CD4-positive, alpha-beta T cell (primary cell): ENCODE measurements at regions not wholly inside any gene's neighbourhood (a gene's known extent, or its start where the extent isn't known, plus 50 kb on each side); places are given as distances from the start of the nearest gene placed in this dataset.

Source experiments
- ATAC-seq: fragments of 200-7000 bp; cut with Tn5 transposase; one replicate; pipeline ENCODE4 v1.10.0; 2022; ENCODE audit warnings: mild to moderate bottlenecking; ENCODE audit not compliant: poor library complexity
- CTCF ChIA-PET: fragments of 350-600 bp; sonication (Branson Sonifier 250); formaldehyde crosslinking; loops from one replicate; lab custom pipeline; 2021; ENCODE audit warnings: antibody characterized with exemption, inconsistent platforms; lab: Charles Lee
- POLR2A ChIA-PET: fragments of 350-600 bp; sonication (Branson Sonifier 250); formaldehyde crosslinking; loops from one replicate; lab custom pipeline; 2021; ENCODE audit warnings: antibody characterized with exemption, inconsistent platforms; lab: Charles Lee
- DNase-seq, 14 experiments: peaks; one replicate each; pipeline ENCODE4 v3.0.0-alpha.2; 2013 to 2020; ENCODE audit warnings: mixed read lengths in 2 of 14
- H3K27ac ChIP-seq, 2 donors: one replicate each; pipeline versions ENCODE4 v1.5.1 to v1.7.0; 2013; ENCODE audit warnings: low read length in 2 of 2, low read depth in 1 of 2, mild to moderate bottlenecking in 1 of 2
- H3K27me3 ChIP-seq, 2 experiments: 1 replicate in 1 of 2; 2 replicates in 1 of 2; pipeline versions ENCODE4 v1.6.1 to v1.7.0; 2013; ENCODE audit warnings: low read length in 2 of 2, control low read depth in 1 of 2, mild to moderate bottlenecking in 1 of 2, moderate library complexity in 1 of 2; ENCODE audit not compliant: insufficient read depth in 2 of 2, control insufficient read depth in 1 of 2
- H3K36me3 ChIP-seq: one replicate; pipeline ENCODE4 v1.6.1; 2013; ENCODE audit warnings: low read length, control low read depth; ENCODE audit not compliant: insufficient read depth
- H3K4me1 ChIP-seq: one replicate; pipeline ENCODE4 v1.6.1; 2013; ENCODE audit warnings: low read length, control low read depth; ENCODE audit not compliant: insufficient read depth
- H3K4me3 ChIP-seq: one replicate; pipeline ENCODE4 v1.5.1; 2013; ENCODE audit warnings: mild to moderate bottlenecking, low read length, moderate library complexity
- H3K9me3 ChIP-seq, 2 experiments: 1 replicate in 1 of 2; 2 replicates in 1 of 2; pipeline versions ENCODE4 v1.6.1 to v1.7.0; 2013; ENCODE audit warnings: low read length in 2 of 2, mild to moderate bottlenecking in 2 of 2, control low read depth in 1 of 2, moderate library complexity in 1 of 2; ENCODE audit not compliant: control insufficient read depth in 1 of 2, insufficient read depth in 1 of 2
- H3K27ac Mint-ChIP-seq: one replicate; pipeline ENCODE4 v1.8.0; 2020; ENCODE audit warnings: mixed read lengths
- H3K27me3 Mint-ChIP-seq: one replicate; pipeline ENCODE4 v1.8.0; 2021; ENCODE audit warnings: mixed read lengths
- H3K36me3 Mint-ChIP-seq: one replicate; pipeline ENCODE4 v1.8.0; 2021; ENCODE audit warnings: low read depth, mixed read lengths
- H3K4me1 Mint-ChIP-seq: one replicate; pipeline ENCODE4 v1.8.0; 2021; ENCODE audit warnings: low read depth, mixed read lengths
- H3K4me3 Mint-ChIP-seq: one replicate; pipeline ENCODE4 v1.8.0; 2020; ENCODE audit warnings: mild to moderate bottlenecking, mixed read lengths
- H3K9me3 Mint-ChIP-seq: one replicate; pipeline ENCODE4 v1.8.0; 2020; ENCODE audit warnings: mixed read lengths
- CTCF ChIP-seq: fragments of 200-600 bp; IDR thresholded peaks from one replicate; pipeline ENCODE4 v1.8.0; 2022; ENCODE audit warnings: antibody characterized with exemption, mild to moderate bottlenecking
- intact Hi-C, 2 experiments: fragments of 100-400 bp; cut with DNase I in 1 of 2; cut with micrococcal nuclease in 1 of 2; formaldehyde crosslinking; loops; one replicate each; pipeline versions ENCODE4 v1.15.1 to v1.9.0; 2023 to 2025; cut with DNase I, micrococcal nuclease

DNA sequence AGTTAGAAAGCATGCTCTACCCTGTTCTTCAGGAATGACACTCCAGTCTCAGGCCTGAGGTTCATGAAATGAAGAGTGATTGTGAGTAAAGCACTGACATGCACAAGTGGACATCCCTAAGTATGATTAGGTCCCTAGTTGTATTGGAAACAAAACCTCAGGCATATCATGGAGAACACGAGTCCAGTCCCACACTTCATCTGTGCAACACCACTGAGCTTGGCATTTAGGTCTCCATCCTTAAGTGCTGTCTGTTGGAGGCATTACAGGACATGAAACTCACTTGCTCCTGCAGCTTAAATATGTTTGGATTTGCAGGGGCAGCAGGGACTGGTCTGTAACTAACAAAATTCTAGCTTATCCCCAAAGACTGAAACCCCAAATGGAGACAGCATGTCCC lies 250.3 kb upstream of the KLHL29 start:
- intact Hi-C loops: no loop called here
- Histone ChIP-seq H3K9me3 (peaks cover 0 to 5% of the 10 kb centered on the region in 2 experiments), H3K4me1 (no peaks in the 10 kb centered on the region), H3K27me3 (peaks cover 3 to 5% of the 10 kb centered on the region in 2 experiments), H3K4me3 (no peak overlapping the region), H3K27ac (no peak overlapping the region), H3K36me3 (no peaks in the 10 kb centered on the region)
- Mint-ChIP-seq H3K4me3 (no peak overlapping the region), H3K4me1 (no peaks in the 10 kb centered on the region), H3K36me3 (no peaks in the 10 kb centered on the region), H3K27me3 (peaks cover 25% of the 10 kb centered on the region), H3K9me3 (no peaks in the 10 kb centered on the region), H3K27ac (no peak overlapping the region)
- ChIA-PET CTCF (no interaction called here), POLR2A (no interaction called here)
- ATAC-seq (no peak), DNase-seq (no peak)
- TF ChIP-seq CTCF: no peak

GRCh38 chr2:23135481-23136100 lies 249.4 kb upstream of the KLHL29 start:
- Mint-ChIP-seq H3K4me3 (no peak overlapping the region), H3K4me1 (no peaks in the 10 kb centered on the region), H3K27me3 (peaks cover 20% of the 10 kb centered on the region), H3K27ac (no peak overlapping the region), H3K36me3 (no peaks in the 10 kb centered on the region), H3K9me3 (no peaks in the 10 kb centered on the region)
- ChIA-PET POLR2A (no interaction called here), CTCF (no interaction called here)
- DNase-seq (no peak), ATAC-seq (no peak)
- Histone ChIP-seq H3K27me3 (peaks cover 3 to 5% of the 10 kb centered on the region in 2 experiments), H3K9me3 (peaks cover 0 to 5% of the 10 kb centered on the region in 2 experiments), H3K36me3 (no peaks in the 10 kb centered on the region), H3K4me3 (no peak overlapping the region), H3K27ac (no peak overlapping the region), H3K4me1 (no peaks in the 10 kb centered on the region)
- intact Hi-C loops: no loop called here
- TF ChIP-seq CTCF: no peak

GRCh38 chr2:23137166-23137565 lies 247.8 kb upstream of the KLHL29 start:
- Histone ChIP-seq H3K27ac (no peak overlapping the region), H3K27me3 (peaks cover 3 to 8% of the 10 kb centered on the region in 2 experiments), H3K36me3 (no peaks in the 10 kb centered on the region), H3K4me1 (no peaks in the 10 kb centered on the region), H3K9me3 (no peaks in the 10 kb centered on the region), H3K4me3 (no peak overlapping the region)
- ATAC-seq (no peak), DNase-seq (no peak)
- peaks cover 20% of the 10 kb centered on the region for H3K27me3 Mint-ChIP-seq
- no peaks in the 10 kb centered on the region for H3K4me1 Mint-ChIP-seq
- POLR2A ChIA-PET: no interaction called here
- H3K9me3 Mint-ChIP-seq: no peaks in the 10 kb centered on the region
- no peaks in the 10 kb centered on the region for H3K36me3 Mint-ChIP-seq
- H3K27ac Mint-ChIP-seq: no peak overlapping the region
- no peak overlapping the region for H3K4me3 Mint-ChIP-seq
- TF ChIP-seq CTCF: no peak
- CTCF ChIA-PET: no interaction called here
- intact Hi-C loops: no loop called here
